NCI-H128 (cell line): ENCODE measurements at regions not wholly inside any gene's neighbourhood (a gene's known extent, or its start where the extent isn't known, plus 50 kb on each side); places are given as distances from the start of the nearest gene placed in this dataset.
"Not testable (repeated sequence)": the region's sequence is repeated elsewhere in the genome, so short reads cannot be mapped to it uniquely, and the experiment has no call there.

ENCODE experiments used
- DNase-seq: peaks from one replicate; lab custom pipeline; 2025; ENCODE audit not compliant: unreplicated experiment; lab: John Stamatoyannopoulos, UW

DNA sequence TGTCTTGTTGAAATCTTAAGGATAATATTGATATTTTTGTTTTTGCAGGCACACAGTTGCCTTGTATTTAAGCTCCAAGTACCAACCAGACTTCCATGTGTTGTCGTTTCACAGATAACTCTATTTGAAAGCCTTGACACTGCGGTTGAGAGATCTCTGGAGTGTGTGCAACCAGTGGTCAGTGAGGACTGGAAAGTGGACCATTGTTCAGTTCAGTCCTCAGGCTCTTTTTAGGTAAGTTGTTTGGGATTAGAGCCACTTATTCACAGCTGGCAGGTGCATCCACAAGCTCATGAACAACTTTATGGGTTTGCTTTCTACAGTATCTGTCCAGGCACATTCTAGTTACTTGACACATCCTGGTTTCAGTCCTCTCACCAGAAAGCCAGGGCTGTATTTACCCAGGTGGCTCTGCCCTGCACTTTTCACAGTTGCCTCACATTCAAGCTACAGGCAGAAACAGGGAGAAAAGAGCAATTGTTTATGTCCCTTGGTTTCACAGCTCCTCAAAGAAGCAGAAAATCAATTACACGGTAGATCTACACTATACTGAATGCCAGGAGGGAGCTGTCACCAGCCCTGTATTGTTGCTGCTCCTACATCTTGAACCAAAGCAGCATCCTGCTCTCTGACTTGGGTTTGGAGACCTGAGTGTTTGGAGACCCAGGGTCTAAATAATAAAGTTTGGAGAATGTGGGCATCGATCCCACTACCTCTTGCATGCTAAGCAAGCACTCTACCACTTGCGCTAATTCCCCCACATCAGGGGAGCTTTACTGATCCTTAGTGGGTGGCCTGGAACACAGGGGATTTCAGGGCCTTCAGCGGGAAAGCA is 543.3 kb downstream of the PRIM2 start:
- not testable (repeated sequence) for DNase-seq

DNA sequence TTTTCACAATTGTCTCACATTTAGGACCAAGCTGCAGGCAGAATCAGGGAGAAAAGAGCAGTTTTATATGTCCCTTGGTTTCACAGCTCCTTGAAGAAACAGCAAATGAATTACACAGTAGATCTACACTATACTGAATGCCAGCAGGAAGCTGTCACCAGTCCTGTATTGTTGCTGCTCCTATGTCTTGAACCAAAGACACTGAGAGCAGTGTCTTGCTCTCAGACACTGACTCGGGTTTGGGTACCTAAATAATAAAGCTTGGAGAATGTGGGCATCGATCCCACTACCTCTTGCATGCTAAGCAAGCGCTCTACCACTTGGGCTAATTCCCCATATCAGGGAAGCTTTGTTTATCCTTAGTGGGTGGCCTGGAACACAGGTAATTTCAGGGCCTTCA is 552.7 kb downstream of the PRIM2 start:
- DNase-seq, result not testable (repeated sequence)

DNA sequence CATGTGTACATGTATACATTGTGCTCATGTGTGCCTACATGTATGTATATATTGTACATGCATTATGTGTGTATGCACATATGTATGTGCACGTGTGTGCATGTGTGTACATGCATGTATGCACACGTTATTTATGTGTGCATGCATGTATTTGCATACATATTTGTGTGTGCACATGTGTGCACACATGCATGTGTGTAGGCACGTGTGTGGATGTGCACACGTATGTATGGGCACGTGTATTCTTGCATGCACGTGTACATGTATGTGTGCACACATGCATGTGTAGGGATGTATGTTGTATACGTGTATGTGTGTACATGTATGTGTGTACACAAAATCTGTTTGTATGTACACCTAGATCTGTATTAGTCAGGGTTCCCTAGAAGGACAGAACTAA is 556.0 kb downstream of the PRIM2 start:
- not testable (repeated sequence) for DNase-seq

DNA sequence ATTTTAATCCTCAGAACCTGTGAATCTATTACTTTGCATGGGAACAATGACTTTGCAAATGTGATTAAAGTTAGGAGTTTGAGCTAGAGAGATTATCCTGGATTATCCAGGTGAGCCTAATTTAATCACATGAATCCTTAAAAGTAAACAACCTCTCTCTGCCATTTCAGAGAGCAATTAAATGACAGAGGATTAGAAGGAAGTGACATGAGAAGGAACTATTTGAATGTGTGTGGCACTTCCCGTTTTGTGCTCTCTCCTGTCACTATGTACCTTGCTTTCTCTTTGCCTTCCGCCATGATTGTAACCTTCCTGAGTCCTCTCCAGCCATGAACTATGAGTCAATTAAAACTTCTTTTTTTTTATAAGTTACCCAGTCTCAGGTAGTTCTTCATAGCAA is 559.2 kb downstream of the PRIM2 start:
- not testable (repeated sequence) for DNase-seq

DNA sequence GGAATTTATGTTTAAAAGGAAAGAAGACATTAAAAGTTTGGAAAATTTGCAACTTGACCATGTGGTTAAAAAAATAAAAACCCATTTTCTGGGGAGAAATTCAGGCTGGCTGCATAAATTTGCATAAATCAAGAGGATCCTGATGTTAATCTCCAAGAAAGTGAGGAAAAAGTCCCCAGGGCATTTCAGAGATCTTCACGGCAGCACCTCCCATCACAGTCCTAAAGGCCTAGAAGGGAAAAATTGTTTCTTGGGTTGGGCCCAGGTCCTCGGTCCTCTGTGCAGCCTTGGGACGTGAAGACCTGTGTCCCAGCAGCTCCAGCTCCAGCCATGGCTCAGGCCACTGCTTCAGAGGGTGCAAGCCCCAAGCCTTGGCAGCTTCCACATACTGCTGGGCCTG is 560.3 kb downstream of the PRIM2 start:
- not testable (repeated sequence) for DNase-seq

DNA sequence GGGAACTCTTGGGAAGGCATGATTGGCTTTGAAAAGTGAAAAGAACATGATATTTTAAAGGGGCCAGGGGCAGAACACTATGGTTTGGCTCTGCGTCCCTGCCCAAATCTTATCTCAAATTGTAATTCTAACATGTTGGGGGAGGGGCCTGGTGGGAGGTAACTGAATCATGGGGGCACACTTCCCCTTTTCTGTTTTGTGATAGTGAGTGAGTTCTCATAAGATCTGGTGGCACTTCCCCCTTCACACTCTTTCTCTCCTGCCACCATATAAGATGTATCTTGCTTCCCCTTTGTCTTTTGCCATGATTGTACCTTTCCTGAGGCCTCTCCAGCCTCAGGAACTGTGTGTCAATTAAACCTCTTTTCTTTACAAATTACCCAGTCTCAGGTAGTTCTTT is 561.4 kb downstream of the PRIM2 start:
- DNase-seq, result not testable (repeated sequence)

DNA sequence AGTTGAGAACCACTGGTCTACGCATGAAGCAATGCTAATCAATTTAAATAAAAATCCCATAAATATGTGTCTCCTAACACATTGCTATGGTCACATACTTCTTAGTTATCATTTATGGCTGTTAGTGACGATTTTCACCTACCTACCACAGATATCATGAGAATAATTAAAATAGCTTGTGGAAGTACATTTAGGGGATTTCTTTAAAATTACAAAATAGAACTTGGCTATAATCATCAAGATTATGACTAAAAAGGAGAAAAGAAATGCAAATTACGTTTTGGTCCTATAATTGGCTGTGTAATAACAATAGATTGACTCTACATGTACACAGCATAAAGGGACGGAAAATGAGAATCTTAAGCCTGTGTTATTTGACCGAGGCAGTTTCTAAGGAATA is 581.4 kb downstream of the PRIM2 start:
- DNase-seq, result not testable (repeated sequence)

DNA sequence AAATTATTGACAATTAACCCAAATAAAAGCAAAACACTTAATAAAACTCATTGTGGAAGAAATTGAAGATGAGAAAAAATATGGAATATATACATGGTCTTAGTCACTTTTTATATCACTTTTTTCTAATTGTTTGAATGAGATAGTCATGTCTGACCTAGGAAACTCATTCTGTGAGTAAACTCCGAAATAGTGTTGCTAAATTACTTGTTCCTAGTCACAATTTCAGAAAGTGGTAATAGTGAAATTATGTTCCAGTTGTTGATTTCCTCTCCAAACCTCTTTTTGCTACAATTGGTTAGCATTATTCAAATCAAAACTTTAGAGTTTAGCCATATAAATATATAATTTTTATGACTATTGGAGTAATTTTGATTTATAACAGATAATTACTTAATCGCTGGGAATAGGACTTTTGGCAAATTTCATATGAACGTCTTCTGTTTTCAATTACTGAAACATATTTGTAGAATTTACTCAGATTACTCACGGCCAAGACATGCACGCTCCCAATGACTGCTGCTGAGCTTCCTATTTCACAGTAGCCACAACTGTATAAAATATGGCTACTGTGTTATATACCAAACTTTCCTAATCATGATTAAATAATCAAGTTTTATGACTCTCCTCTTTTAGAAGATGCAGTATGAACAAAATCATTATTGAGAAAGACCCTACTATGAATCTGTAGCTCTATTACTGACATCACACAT is 583.4 kb downstream of the PRIM2 start:
- DNase-seq, result not testable (repeated sequence)

DNA sequence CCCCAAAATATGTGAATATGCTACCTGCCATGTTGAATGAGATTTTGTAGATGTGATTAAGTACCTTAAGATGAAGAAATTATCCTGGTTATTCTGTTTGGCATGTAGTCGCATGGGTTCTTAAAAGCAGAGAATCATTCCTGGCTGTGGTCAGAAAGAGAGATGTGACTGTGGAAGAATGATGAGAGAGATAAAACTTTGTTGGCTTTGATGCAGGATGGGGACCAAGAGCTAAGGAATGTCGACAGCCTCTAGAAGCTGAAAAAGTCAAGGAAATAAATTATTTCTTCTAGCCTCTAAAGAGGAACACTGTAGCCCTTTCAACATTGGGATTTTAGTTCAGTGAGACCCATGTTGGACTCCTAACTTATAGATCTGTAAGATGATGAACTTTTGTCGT is 584.0 kb downstream of the PRIM2 start:
- DNase-seq, result not testable (repeated sequence)

DNA sequence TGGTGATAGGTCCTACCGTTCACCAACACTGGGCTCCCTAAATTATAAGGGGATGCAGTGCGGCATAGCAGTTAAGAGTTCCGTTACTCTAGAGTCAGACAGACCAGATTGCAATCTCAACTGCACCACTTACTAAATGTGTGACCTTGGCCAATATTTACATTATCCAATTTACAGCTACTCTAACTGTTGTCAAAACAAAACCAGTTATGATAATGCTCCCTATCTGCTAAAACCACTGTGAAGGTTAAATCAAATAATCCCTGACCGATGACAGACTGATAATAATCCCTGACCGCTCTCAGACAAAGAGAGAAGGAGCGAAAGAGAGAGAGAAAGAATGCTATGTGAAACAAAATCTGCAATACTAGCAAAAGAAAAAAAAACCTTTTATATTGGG is 586.9 kb downstream of the PRIM2 start:
- not testable (repeated sequence) for DNase-seq

DNA sequence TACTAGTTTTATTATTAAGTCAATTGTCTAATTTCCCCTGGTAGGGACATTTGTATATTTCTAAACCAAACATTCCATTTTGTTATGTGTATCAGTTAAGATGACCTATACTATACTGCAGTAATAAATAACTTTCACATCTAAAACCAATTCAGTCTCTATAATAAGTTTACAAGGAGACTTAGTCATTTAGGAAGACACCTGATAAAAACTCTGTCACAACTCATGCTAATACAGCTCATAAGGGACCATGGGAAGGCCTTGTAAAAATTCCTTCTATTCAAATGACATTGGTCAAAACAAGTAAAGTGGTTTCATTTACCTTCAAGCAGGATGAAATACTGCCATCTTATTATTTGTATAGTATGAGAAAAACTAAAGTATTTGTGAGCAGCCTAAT is 597.9 kb downstream of the PRIM2 start:
- DNase-seq, result not testable (repeated sequence)

DNA sequence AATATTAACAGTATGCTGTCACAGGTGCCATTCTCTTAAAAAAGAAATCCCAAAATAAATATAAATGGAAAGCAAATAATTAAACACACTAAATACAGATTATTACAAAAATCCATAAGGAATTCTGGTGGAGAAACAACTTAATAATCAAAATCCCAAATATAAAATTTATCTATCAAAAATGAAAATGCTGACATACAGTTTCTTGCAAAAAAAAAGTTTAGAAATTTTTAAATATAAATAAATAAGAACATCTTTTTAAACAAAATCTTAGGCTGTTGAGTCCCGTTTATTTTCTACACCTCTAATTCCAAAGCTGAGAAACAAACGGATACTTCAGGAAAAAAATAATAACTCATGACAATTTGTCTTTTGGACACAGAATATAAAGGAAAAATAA is 625.5 kb downstream of the PRIM2 start:
- DNase-seq, result not testable (repeated sequence)

DNA sequence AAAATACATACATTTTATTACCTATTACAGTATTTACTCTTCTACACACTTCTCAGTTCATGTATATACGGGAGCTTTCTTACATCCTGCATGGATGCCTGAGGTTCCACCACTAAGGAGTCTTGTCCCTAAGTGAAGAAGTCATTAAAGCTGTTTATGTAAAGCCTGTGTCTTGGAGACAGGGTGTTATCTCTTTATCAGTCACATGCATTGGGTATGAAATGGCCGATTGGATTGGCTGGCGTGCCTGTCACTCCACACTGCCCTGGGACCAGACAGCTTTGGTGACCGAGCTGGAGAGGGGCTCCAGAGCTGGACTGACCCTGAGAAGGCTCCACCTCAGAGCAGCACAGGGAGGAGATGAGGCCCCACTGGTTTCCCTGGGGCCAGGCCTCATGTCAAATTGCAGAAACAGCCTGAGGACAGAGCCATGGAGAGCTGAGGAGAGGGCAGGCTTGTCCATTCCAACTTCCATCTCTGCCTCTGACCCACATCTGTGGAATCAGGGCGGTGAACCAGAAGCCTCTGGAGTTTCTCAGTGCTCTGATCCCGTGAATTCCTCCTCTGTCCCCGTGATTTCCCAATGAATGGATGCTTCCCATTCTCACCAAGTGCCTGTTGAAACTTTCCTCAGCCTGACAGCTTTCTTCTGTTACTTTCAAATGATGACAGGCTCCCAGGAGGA is 628.8 kb downstream of the PRIM2 start:
- not testable (repeated sequence) for DNase-seq

DNA sequence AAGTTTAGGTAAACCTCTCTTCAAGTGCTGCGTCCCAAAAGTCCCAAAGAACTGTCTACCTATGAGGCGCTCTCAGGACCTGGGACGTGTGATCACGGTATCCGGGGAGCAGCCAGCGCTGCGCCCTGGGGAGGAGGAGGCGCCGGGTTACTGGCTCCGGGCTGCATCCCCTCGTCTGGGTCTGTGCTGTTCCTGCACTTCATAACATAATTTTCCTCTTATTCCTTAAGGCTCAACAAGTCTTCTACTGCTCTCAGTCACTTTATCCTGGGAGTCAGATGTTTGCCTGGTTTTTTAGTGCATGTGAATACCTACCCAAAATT is 629.3 kb downstream of the PRIM2 start:
- not testable (repeated sequence) for DNase-seq

DNA sequence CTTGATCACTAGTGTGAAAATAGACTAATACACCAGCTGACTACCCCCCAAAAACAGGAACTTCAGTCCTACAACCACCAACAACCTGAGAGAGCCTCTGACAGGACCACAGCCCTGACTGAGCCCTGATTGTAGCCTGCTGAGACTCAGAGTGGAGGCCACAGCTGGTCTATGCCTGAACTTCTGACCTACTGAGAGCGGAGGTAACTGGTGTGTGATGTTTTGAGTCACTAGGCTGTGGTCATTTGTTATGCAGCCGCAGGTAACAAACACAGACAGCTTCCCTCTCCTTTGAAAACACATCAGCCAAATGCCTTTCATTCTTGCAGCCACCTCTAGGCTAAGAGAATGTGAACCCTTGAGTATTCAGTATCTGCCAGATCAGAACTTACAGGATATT is 631.1 kb downstream of the PRIM2 start:
- not testable (repeated sequence) for DNase-seq

DNA sequence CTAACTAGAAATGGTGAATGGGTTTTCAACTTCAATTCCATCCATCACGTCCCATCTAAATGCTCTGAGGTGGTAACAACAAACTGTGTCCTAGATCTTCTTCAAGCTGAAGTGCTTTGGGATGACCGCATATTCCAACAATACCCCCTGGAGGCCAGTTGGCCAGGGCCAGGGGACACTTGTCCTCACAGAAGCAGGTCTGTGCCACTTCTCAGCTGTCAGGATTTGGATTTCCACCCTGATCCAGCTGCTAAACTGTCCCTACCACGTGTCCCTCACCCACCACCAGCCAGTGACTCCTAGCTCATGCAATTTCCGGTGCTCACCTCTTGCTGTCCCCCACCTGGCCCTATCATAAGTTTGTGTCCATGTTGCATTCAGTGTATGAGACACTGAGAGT is 633.0 kb downstream of the PRIM2 start:
- not testable (repeated sequence) for DNase-seq

DNA sequence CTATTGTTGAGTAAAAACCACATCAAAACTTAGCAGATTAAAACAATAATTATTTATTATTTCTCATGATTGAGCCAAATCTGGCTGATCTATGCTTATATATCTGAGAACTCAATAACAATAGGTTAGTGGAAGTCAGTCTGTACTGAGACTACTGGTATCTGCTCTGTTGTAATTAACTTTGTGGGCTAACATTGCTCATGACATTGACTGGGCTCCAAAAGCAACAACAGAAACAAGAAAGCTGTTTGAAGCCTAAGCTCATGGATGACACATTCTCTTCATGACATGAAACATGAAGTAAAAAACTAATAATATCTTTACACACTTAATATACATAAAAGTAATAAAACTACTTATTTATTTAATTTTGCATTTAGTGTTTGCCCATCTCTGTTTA is 649.3 kb downstream of the PRIM2 start:
- DNase-seq, result not testable (repeated sequence)

DNA sequence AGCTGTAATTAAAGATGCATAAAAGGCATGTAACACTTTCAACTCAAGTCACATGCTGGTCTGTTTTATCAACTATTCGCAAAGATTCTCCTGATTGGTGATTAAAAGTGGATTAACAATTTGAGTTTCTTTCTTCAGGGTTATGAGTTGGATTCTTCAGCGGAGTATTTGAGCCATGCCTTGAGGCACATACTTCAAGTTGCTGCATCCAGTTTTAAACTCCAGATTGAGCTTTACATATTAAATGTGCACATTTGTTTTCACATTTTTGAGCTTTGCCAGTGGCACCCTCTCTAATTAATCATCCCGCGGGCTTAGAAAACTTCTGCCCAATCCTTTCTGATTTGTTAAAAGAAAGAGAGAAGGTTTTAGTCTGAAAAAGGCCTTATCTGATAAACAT is 654.5 kb downstream of the PRIM2 start:
- not testable (repeated sequence) for DNase-seq

DNA sequence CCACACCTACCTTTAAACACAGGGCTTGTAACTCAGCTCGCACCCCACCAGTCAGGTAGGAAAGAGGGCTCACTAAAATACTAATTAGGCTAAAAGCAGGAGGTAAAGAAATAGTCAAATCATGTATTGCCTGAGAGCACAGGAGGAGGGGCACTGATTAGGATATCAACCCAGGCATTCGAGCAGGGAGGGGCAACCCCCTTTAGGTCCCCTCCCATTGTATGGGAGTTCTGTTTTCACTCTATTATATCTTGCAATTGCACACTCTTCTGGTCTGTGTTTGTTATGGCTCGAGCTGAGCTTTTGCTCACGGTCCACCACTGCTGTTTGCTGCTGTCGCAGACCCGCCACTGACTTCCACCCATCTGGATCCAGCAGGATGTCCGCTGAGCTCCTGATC is 657.2 kb downstream of the PRIM2 start:
- DNase-seq, result no peak

DNA sequence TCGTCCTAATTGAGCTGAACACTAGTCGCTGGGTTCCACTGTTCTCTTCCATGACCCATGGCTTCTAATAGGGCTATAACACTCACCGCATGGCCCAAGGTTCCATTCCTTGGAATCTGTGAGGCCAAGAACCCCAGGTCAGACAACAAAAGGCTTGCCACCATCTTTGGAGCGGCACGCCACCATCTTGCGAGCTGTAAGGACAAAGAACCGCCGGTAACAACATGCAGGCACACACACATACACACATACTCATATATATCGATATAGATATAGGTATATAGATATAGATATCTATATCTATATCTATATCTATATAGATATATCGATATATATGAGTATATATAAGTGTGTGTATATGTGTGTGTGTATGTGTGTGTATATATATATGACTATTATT is 657.7 kb downstream of the PRIM2 start:
- DNase-seq, result not testable (repeated sequence)

DNA sequence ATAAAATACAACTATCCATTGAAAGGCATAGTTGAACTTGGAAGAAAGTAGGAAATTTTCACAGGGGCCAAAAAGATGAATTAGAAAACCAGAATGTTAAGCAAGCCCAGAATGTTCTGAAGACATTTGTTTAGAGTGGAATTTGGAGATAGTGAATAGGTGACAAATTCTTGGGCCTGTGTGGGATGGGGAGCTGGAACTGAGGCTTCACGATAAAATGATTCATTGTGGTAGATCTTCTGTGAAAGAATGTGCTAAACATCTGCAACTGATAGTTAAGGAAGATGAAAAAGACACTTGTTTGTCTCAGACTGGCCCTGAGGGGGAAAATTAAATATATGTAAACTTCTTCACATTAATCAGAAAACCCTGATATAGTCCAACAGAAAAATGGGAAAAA is 658.9 kb downstream of the PRIM2 start:
- not testable (repeated sequence) for DNase-seq

DNA sequence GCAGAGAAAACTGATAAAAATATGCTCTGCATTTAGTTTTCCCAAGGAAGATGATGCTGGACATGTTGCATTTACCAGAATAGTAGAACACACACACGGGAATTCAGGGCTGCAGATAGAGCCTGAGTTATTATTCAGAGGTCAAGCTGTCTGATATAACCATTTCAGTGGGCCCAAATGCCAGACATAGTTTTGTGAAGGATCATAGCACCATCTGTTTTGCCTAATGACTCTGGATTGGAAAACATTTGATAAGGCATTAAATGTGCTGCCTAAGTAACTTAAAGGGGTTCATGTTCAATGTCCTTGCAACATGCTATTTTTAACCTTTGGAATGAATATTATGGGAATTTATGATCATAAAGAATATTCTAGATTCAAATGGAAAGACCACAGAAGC is 666.2 kb downstream of the PRIM2 start:
- DNase-seq, result not testable (repeated sequence)
